K562 (cell line): ENCODE measurements at regions not wholly inside any gene's neighbourhood (a gene's known extent, or its start where the extent isn't known, plus 50 kb on each side); places are given as distances from the start of the nearest gene placed in this dataset.

Experiments
- ATAC-seq: fragments of 200-7000 bp; cut with Tn5 transposase; 3 replicates; pipeline ENCODE4 v1.9.1; 2020; ENCODE audit warnings: moderate library complexity
- BruUV-seq: library from RNA; stranded (reverse); fragments of 400-500 nt; replicated peaks from 2 replicates; lab custom pipeline; 2021; lab: Mats Ljungman, UMichigan
- CTCF ChIA-PET: fragments of 300-600 bp; formaldehyde crosslinking; extraction: SDS; loops from one replicate; lab custom pipeline; 2021; ENCODE audit warnings: low intra/inter-chr PET ratio; lab: Yijun Ruan, JAX
- POLR2A ChIA-PET: fragments of 300-600, 350-650 bp; sonication (Branson Sonifier 250); formaldehyde crosslinking; extraction: SDS; loops from one replicate; lab custom pipeline; 2021; ENCODE audit warnings: antibody characterized with exemption, inconsistent platforms; lab: Yijun Ruan, JAX
- DNase-seq, 4 experiments: peaks; one replicate each; pipeline versions ENCODE4 v3.0.0 to v3.0.0-alpha.2; 2011 to 2018; ENCODE audit warnings: low spot score in 3 of 4, mixed read lengths in 3 of 4; ENCODE audit errors: extremely low read depth in 1 of 4
- FAIRE-seq: peaks from 2 replicates; lab custom pipeline; 2011; peaks lifted over from hg19 to GRCh38; lab: Jason Lieb, UNC
- H2AFZ ChIP-seq: 2 replicates; pipeline ENCODE4 v1.6.0; 2011; ENCODE audit warnings: low read depth, low read length, control low read depth, inconsistent platforms
- H3K27ac ChIP-seq: fragments of 200-600 bp; 3 replicates; pipeline ENCODE4 v1.8.0; 2011; ENCODE audit warnings: low read depth, mild to moderate bottlenecking, control low read depth, inconsistent platforms, low read length, moderate library complexity, mixed read lengths; ENCODE audit errors: extremely low read depth
- H3K27me3 ChIP-seq, 2 experiments: fragments of 300-600 bp in 1 of 2; 2 replicates in 1 of 2; 3 replicates in 1 of 2; pipeline versions ENCODE4 v1.6.0 to v1.8.0; 2011; ENCODE audit warnings: inconsistent platforms in 2 of 2, low read length in 2 of 2, mild to moderate bottlenecking in 1 of 2, mixed read lengths in 1 of 2, moderate library complexity in 1 of 2; ENCODE audit not compliant: control insufficient read depth in 2 of 2, insufficient read depth in 2 of 2
- H3K36me3 ChIP-seq: fragments of 300-600 bp; 3 replicates; pipeline ENCODE4 v1.8.0; 2011; ENCODE audit warnings: mild to moderate bottlenecking, low read length, inconsistent platforms; ENCODE audit not compliant: control insufficient read depth, insufficient read depth
- H3K4me1 ChIP-seq, 2 experiments: fragments of 200-600 bp in 1 of 2; replicated peaks in 1 of 2; 2 replicates in 1 of 2; 3 replicates in 1 of 2; pipeline versions ENCODE4 v1.5.1 to v1.8.0; 2011; ENCODE audit warnings: inconsistent platforms in 2 of 2, low read length in 2 of 2, mild to moderate bottlenecking in 1 of 2, mixed read lengths in 1 of 2, moderate library complexity in 1 of 2; ENCODE audit not compliant: control insufficient read depth in 2 of 2, insufficient read depth in 2 of 2
- H3K4me2 ChIP-seq: 2 replicates; pipeline ENCODE4 v1.6.1; 2011; ENCODE audit warnings: low read length, control low read depth, inconsistent platforms, mixed read lengths; ENCODE audit not compliant: insufficient read depth
- H3K4me3 ChIP-seq: fragments of 200-600 bp; sonication (generic), shearing (Covaris generic); 2 replicates; pipeline ENCODE4 v1.5.1; 2016; ENCODE audit warnings: control low read depth, inconsistent platforms
- H3K79me2 ChIP-seq: fragments of 200-600 bp; 3 replicates; pipeline ENCODE4 v1.8.0; 2011; ENCODE audit warnings: low read length, inconsistent platforms; ENCODE audit not compliant: control insufficient read depth, insufficient read depth
- H3K9ac ChIP-seq, 2 experiments: 2 replicates each; pipeline versions ENCODE4 v1.6.0 to v1.6.1; 2011; ENCODE audit warnings: low read depth in 2 of 2, low read length in 2 of 2, control low read depth in 1 of 2, inconsistent platforms in 1 of 2, mild to moderate bottlenecking in 1 of 2, mixed read lengths in 1 of 2; ENCODE audit not compliant: insufficient read depth in 1 of 2
- H3K9me1 ChIP-seq: one replicate; pipeline ENCODE4 v1.6.0; 2011; ENCODE audit warnings: inconsistent platforms, mild to moderate bottlenecking, low read length, moderate library complexity; ENCODE audit not compliant: control insufficient read depth, insufficient read depth
- H3K9me3 ChIP-seq: replicated peaks from 2 replicates; pipeline ENCODE4 v1.5.1; 2011; ENCODE audit warnings: low read depth, low read length, inconsistent platforms; ENCODE audit not compliant: control insufficient read depth, insufficient read depth
- H4K20me1 ChIP-seq: replicated peaks from 2 replicates; pipeline ENCODE4 v1.6.1; 2011; ENCODE audit warnings: low read length, inconsistent platforms, mixed read lengths; ENCODE audit not compliant: control insufficient read depth, insufficient read depth
- GTF2F1 ChIP-seq: IDR thresholded peaks from 2 replicates; pipeline ENCODE4 v1.6.1; 2011; ENCODE audit warnings: low read depth, low read length, improper control_type of control experiment
- NR4A1 ChIP-seq, 2 experiments: fragments of 250-450 bp in 1 of 2; fragments of 450-650 bp in 1 of 2; sonication (Bioruptor Pico) in 1 of 2; IDR thresholded peaks; 2 replicates each; pipeline versions ENCODE4 v1.4.0 to v1.6.1; 2016 to 2020; ENCODE audit warnings: mild to moderate bottlenecking in 2 of 2, missing compliant biosample characterization in 1 of 2, missing genetic modification characterization in 1 of 2, moderate library complexity in 1 of 2
- ZNF277 ChIP-seq: fragments of 250-450 bp; sonication (Bioruptor Pico); IDR thresholded peaks from 2 replicates; pipeline ENCODE4 v1.8.0; 2022; ENCODE audit warnings: inconsistent platforms, mild to moderate bottlenecking, moderate library complexity, borderline replicate concordance
- WGBS: fragments of 100-300 bp; shearing (Covaris generic); methylation state at CpG from one replicate; pipeline ENCODE4 v1.1.6; 2016; ENCODE audit warnings: low coverage, mixed read lengths; ENCODE audit not compliant: insufficient coverage; ENCODE audit errors: missing lambda C conversion rate; 5-methylcytosine and 5-hydroxymethylcytosine counted together
- in situ Hi-C: fragments of 300-500 bp; cut with MboI; formaldehyde crosslinking; loops from 4 replicates; pipeline ENCODE4 v1.15.0; 2018; ENCODE audit warnings: inconsistent platforms, mixed read lengths
- intact Hi-C: fragments of 100-400 bp; cut with micrococcal nuclease; formaldehyde crosslinking; loops from 2 replicates; pipeline ENCODE4 v1.14.2; 2022

DNA sequence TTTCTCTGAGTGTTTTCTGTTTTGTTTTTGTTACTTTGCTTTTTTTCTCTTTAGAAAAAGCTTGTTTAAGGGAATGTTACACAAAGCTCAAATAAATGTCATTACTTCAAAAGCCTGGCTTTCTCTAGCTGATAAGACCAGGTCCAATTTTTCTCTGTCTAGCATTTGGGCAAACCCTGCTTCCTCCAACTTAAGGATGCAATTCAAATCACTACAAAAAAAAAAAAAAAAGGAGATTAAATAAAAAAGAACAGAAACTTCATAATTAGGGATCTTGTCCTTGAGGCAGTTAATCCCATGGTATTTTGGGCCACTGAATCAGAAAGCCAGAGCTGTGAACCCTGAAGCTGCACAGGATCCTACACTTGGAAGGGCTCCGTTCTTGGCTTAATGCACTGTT, 480.8 kb upstream of the KIRREL3 start (continued):
- TF ChIP-seq NR4A1 (CRISPR knock-in tag; IDR thresholded peaks at IDR 0.05) (no peak), NR4A1 (tag; IDR thresholded peaks at IDR 0.05) (no peak), GTF2F1 (no peak)

DNA sequence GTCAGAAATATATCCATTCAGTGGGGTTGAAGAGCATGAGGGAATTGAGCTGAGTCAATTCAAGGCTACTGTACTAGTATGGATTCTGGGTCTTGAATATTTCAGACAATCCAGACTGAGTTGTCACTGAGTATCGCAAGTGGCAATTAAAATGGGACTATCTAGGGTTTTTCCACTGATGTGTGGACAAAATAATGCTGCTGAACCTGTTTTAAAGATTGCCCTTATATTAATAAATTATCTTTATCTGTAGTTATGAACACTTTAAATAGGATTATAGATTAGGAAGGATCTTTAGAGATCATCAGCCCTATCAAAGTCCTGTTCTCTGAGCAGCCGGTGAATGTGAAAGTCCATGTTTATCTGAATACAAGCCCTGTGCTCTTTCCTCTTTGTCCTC, 478.3 kb upstream of the KIRREL3 start:
- H3K79me2 ChIP-seq: no peaks in the 10 kb centered on the region

More for the DNA sequence above, 478.3 kb upstream of the KIRREL3 start:
- in situ Hi-C loops: no loop called here
- WGBS: 19% methylated on average over 2 of the region's 2 CpGs
- intact Hi-C loops: no loop called here
- Histone ChIP-seq H3K9ac (no peak overlapping the region), H3K4me3 (no peak overlapping the region)
- no peak for TF ChIP-seq ZNF277 (CRISPR knock-in tag)
- TF ChIP-seq, all 486 proteins: peak for 0
- Histone ChIP-seq H4K20me1 (no peaks in the 10 kb centered on the region), H3K9me1 (no peaks in the 10 kb centered on the region), H3K27ac (no peak overlapping the region), H2AFZ (no peak overlapping the region), H3K27me3 (no peaks in the 10 kb centered on the region), H3K4me1 (no peaks in the 10 kb centered on the region), H3K36me3 (no peaks in the 10 kb centered on the region), H3K4me2 (no peak overlapping the region), H3K9me3 (no peaks in the 10 kb centered on the region)
- FAIRE-seq (no peak), ATAC-seq (no peak), DNase-seq (no peak)
- POLR2A ChIA-PET: no interaction called here
- BruUV-seq: no TSS peak
- CTCF ChIA-PET: no interaction called here
